ENCODE measurements at regions not wholly inside any gene's neighbourhood (a gene's known extent, or its start where the extent isn't known, plus 50 kb on each side); places are given as distances from the start of the nearest gene placed in this dataset.
"Not testable (repeated sequence)": the region's sequence is repeated elsewhere in the genome, so short reads cannot be mapped to it uniquely, and the experiment has no call there.

DNA sequence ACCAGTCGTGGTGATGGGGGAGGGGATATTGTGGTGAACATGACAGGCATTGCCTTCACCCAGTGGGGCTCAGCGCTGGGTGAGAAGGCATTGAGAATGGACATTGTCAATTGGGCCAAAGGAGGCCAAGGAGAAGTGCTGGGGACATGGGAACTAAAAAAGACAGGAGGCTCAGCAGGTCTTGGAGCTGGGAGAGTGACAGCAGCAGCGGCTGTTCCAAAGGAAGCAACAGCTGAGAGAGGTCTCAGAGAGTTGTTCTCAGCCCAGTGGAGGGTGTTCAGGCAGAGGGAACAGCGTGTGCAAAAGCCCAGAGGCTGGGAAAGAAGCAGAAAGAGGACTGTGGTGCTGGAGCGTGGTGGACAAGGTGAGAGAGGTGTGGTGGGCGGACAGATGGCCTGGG, 56.6 kb upstream of the ASNS start:
- H3K4me1 Mint-ChIP-seq; DNase-seq; POLR2A ChIA-PET; CTCF ChIA-PET; H3K36me3 Mint-ChIP-seq (ENCODE audit: low read depth); H3K27me3 Mint-ChIP-seq; H3K9me3 Mint-ChIP-seq (ENCODE audit: low read depth); ATAC-seq; H3K27ac Mint-ChIP-seq: not testable (repeated sequence)
- intact Hi-C loops (cut with DNase I, micrococcal nuclease): loop anchor here (1.0 to 5.0 kb wide), 2 partner anchors 57 kb away; partner anchors contain the start of gene ASNS (in 2 of the 2)
- H3K4me3 Mint-ChIP-seq: peak overlapping the region; percentile 38

GRCh38 chr7:97927790-97928748, 55.9 kb upstream of the ASNS start:
- H3K36me3 Mint-ChIP-seq (ENCODE audit: low read depth); H3K9me3 Mint-ChIP-seq (ENCODE audit: low read depth); H3K27ac Mint-ChIP-seq; POLR2A ChIA-PET; H3K27me3 Mint-ChIP-seq; H3K4me1 Mint-ChIP-seq: not testable (repeated sequence)
- intact Hi-C loops (cut with DNase I, micrococcal nuclease): loop anchor here (1.0 to 5.0 kb wide), 2 partner anchors 56 kb away; partner anchors contain the start of gene ASNS (in 2 of the 2)
- peak; percentile 83 for DNase-seq
- peak overlapping the region; percentile 44 for H3K4me3 Mint-ChIP-seq
- peak; percentile 55 for ATAC-seq
- CTCF ChIA-PET: interaction anchor here (0.6 to 0.7 kb wide), 3 partner anchors 56 to 93 kb away, joined by 3 read pairs; no protein-coding TSS in a partner anchor
